ENCODE measurements at regions not wholly inside any gene's neighbourhood (a gene's known extent, or its start where the extent isn't known, plus 50 kb on each side); places are given as distances from the start of the nearest gene placed in this dataset.

DNA sequence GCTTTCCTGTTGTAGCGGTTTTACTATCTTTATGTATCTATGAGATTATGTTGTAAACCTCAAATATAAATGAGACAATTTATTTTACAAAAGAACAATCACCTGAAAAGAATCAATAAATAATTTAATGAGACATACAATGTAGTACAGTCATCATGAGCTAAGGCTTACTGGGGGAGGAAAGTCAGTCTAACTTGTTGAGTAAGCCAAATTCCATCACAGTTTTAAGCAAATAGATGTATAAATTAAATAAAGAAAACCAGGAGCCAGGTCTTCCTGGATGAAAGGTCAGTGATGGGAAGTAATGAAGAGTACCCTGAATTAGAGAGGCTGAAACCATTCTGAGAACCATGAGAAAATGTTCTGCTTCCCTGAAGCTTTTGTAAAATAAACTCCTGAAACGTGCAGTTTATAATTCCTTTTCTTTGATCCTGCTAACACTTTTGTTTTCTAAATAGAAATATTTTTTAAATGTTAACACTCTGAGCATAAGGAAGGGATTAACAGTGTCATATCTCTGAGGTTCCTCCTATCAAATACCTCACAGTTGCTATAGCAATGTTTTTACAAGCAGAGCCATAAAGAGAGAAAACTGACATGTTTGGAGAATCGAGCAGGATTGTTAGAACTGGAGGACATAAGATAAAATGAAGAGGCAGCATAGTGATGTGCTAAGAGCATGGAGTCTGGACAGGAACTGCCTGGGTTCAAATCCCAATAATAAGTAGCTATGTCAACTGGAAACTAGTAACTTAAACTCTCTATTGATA lies 444.9 kb upstream of the FOXG1 start:
- no peak for TF ChIP-seq EZH2 (IDR thresholded peaks at IDR 0.05; ENCODE audit: borderline replicate concordance, low read depth, low read length, poor library complexity, severe bottlenecking)
- TF ChIP-seq, protein P1, sequence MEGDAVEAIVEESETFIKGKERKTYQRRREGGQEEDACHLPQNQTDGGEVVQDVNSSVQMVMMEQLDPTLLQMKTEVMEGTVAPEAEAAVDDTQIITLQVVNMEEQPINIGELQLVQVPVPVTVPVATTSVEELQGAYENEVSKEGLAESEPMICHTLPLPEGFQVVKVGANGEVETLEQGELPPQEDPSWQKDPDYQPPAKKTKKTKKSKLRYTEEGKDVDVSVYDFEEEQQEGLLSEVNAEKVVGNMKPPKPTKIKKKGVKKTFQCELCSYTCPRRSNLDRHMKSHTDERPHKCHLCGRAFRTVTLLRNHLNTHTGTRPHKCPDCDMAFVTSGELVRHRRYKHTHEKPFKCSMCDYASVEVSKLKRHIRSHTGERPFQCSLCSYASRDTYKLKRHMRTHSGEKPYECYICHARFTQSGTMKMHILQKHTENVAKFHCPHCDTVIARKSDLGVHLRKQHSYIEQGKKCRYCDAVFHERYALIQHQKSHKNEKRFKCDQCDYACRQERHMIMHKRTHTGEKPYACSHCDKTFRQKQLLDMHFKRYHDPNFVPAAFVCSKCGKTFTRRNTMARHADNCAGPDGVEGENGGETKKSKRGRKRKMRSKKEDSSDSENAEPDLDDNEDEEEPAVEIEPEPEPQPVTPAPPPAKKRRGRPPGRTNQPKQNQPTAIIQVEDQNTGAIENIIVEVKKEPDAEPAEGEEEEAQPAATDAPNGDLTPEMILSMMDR (conservative IDR thresholded peaks at IDR 0.05; ENCODE audit: low read depth, low read length) = no peak
- H3K4me3 ChIP-seq (ENCODE audit: low read depth, low read length, poor library complexity, severe bottlenecking) = no peak overlapping the region
- H3K27me3 ChIP-seq (replicated peaks; ENCODE audit: insufficient read depth, low read depth, low read length, poor library complexity) = no peaks in the 10 kb centered on the region
- no peaks in the 10 kb centered on the region for H3K36me3 ChIP-seq (ENCODE audit: insufficient read depth, low read length, poor library complexity, severe bottlenecking)
- no peaks in the 10 kb centered on the region for H3K9me3 ChIP-seq (ENCODE audit: low read depth, low read length, poor library complexity, severe bottlenecking)
- ChIA-PET POLR2A (ENCODE audit: low non-redundant PET) (no interaction called here), CTCF (no interaction called here)
- no peaks in the 10 kb centered on the region for H3K4me1 ChIP-seq (ENCODE audit: insufficient read depth, low read length, poor library complexity, severe bottlenecking)
- intact Hi-C loops (cut with micrococcal nuclease; ENCODE audit: unreplicated experiment) = no loop called here
- no peak overlapping the region for H3K27ac ChIP-seq (ENCODE audit: low read depth, low read length, poor library complexity, severe bottlenecking)
- no peak for DNase-seq (ENCODE audit: low spot score)
- BruUV-seq (replicated peaks) = no TSS peak

DNA sequence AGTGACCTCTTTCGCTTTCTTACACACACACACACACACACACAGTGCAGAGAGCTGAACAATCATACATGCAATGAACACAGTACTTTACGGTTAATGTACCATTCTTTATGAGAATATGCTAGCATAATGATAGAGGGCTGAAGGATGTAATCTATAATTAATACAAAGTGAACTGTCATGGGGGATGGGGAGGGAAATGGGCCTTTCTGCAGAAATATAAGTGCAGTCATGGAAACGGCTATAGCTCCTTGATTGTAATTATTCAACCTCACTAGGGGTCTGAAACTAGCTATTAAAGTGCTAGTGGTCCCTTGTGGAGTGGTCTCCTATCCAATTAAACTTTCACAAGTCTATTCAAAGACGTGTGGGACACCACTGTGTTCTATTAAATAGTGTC lies 443.2 kb upstream of the FOXG1 start:
- TF ChIP-seq, protein P1 (conservative IDR thresholded peaks at IDR 0.05; ENCODE audit: low read depth, low read length) = no peak
- TF ChIP-seq EZH2 (IDR thresholded peaks at IDR 0.05; ENCODE audit: borderline replicate concordance, low read depth, low read length, poor library complexity, severe bottlenecking) = no peak
- DNase-seq (ENCODE audit: low spot score) = no peak
- no peaks in the 10 kb centered on the region for H3K27me3 ChIP-seq (replicated peaks; ENCODE audit: insufficient read depth, low read depth, low read length, poor library complexity)
- no peak overlapping the region for H3K4me3 ChIP-seq (ENCODE audit: low read depth, low read length, poor library complexity, severe bottlenecking)
- intact Hi-C loops (cut with micrococcal nuclease; ENCODE audit: unreplicated experiment) = no loop called here
- CTCF ChIA-PET = no interaction called here
- H3K27ac ChIP-seq (ENCODE audit: low read depth, low read length, poor library complexity, severe bottlenecking) = no peak overlapping the region
- H3K9me3 ChIP-seq (ENCODE audit: low read depth, low read length, poor library complexity, severe bottlenecking) = no peaks in the 10 kb centered on the region
- H3K36me3 ChIP-seq (ENCODE audit: insufficient read depth, low read length, poor library complexity, severe bottlenecking) = no peaks in the 10 kb centered on the region
- POLR2A ChIA-PET (ENCODE audit: low non-redundant PET) = no interaction called here
- no TSS peak for BruUV-seq (replicated peaks)
- no peaks in the 10 kb centered on the region for H3K4me1 ChIP-seq (ENCODE audit: insufficient read depth, low read length, poor library complexity, severe bottlenecking)

- Histone ChIP-seq H3K36me3 (ENCODE audit: insufficient read depth, low read length, poor library complexity, severe bottlenecking) (no peaks in the 10 kb centered on the region), H3K4me1 (ENCODE audit: insufficient read depth, low read length, poor library complexity, severe bottlenecking) (no peaks in the 10 kb centered on the region), H3K4me3 (ENCODE audit: low read depth, low read length, poor library complexity, severe bottlenecking) (no peak overlapping the region), H3K27ac (ENCODE audit: low read depth, low read length, poor library complexity, severe bottlenecking) (no peak overlapping the region), H3K9me3 (ENCODE audit: low read depth, low read length, poor library complexity, severe bottlenecking) (no peaks in the 10 kb centered on the region), H3K27me3 (replicated peaks; ENCODE audit: insufficient read depth, low read depth, low read length, poor library complexity) (no peaks in the 10 kb centered on the region)
- intact Hi-C loops (cut with micrococcal nuclease; ENCODE audit: unreplicated experiment) = no loop called here
- TF ChIP-seq EZH2 (IDR thresholded peaks at IDR 0.05; ENCODE audit: borderline replicate concordance, low read depth, low read length, poor library complexity, severe bottlenecking) = no peak
- TF ChIP-seq, protein P1 (conservative IDR thresholded peaks at IDR 0.05; ENCODE audit: low read depth, low read length) = no peak
- POLR2A ChIA-PET (ENCODE audit: low non-redundant PET) = no interaction called here
- BruUV-seq (replicated peaks) = no TSS peak
- DNase-seq (ENCODE audit: low spot score) = no peak
- CTCF ChIA-PET = no interaction called here
These were observed 442.4 kb upstream of the FOXG1 start for GRCh38 chr14:28323951-28324741.

Data from A673 (cell line).